Esophagus muscularis mucosa (tissue), 3 donors: ENCODE measurements at regions not wholly inside any gene's neighbourhood (a gene's known extent, or its start where the extent isn't known, plus 50 kb on each side); places are given as distances from the start of the nearest gene placed in this dataset.

Experiments
- POLR2AphosphoS5 ChIP-seq, 2 donors: sonication (generic); formaldehyde crosslinking; IDR thresholded peaks; one replicate each; pipeline ENCODE4 v1.6.1; 2017; ENCODE audit warnings: antibody characterized with exemption in 2 of 2
- TF ChIP-seq, protein P1 (sequence below), 3 experiments: fragments of 200-600 bp in 2 of 3; fragments of 450-650 bp in 1 of 3; sonication (generic) in 2 of 3; IDR thresholded peaks; one replicate each; pipeline ENCODE4 v1.5.1; 2017 to 2019; ENCODE audit warnings: antibody characterized with exemption in 3 of 3, mild to moderate bottlenecking in 2 of 3, moderate library complexity in 1 of 3

DNA sequence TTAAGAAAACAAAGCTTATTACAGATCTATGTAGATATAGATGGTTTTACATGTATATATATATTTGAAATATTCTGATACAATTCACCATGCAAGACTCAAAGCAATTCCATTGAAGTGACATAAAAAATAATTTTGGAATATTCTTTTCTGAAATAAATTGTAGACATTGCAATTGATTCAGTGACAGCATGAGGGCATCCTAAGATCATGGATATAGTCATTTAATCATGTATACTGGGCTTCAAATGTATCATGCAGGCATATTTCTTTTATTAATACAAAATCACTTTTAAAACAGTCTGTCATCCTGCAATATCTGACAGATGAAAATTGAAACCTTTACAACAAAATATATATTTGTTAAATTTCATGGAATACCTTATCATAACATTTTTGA, 286.7 kb upstream of the SLITRK6 start:
- TF ChIP-seq POLR2AphosphoS5 (IDR thresholded peaks at IDR 0.05) = no peak
- TF ChIP-seq, protein P1, sequence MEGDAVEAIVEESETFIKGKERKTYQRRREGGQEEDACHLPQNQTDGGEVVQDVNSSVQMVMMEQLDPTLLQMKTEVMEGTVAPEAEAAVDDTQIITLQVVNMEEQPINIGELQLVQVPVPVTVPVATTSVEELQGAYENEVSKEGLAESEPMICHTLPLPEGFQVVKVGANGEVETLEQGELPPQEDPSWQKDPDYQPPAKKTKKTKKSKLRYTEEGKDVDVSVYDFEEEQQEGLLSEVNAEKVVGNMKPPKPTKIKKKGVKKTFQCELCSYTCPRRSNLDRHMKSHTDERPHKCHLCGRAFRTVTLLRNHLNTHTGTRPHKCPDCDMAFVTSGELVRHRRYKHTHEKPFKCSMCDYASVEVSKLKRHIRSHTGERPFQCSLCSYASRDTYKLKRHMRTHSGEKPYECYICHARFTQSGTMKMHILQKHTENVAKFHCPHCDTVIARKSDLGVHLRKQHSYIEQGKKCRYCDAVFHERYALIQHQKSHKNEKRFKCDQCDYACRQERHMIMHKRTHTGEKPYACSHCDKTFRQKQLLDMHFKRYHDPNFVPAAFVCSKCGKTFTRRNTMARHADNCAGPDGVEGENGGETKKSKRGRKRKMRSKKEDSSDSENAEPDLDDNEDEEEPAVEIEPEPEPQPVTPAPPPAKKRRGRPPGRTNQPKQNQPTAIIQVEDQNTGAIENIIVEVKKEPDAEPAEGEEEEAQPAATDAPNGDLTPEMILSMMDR (IDR thresholded peaks at IDR 0.05) = no peak
